Fibroblast of mammary gland (primary cell): ENCODE measurements at regions not wholly inside any gene's neighbourhood (a gene's known extent, or its start where the extent isn't known, plus 50 kb on each side); places are given as distances from the start of the nearest gene placed in this dataset.

Experiments used
- DNase-seq: peaks from one replicate; pipeline ENCODE4 v3.0.0-alpha.2; 2010; ENCODE audit warnings: low read depth
- H3K4me3 ChIP-seq: 2 replicates; pipeline ENCODE4 v1.5.1; 2011; ENCODE audit warnings: low read depth, mild to moderate bottlenecking, low read length, moderate library complexity; ENCODE audit not compliant: control insufficient read depth
- TF ChIP-seq, protein P1 (sequence below): conservative IDR thresholded peaks from 2 replicates; pipeline ENCODE4 v1.5.1; 2011; ENCODE audit warnings: low read depth, low read length, inconsistent platforms; ENCODE audit not compliant: control insufficient read depth, insufficient read depth

DNA sequence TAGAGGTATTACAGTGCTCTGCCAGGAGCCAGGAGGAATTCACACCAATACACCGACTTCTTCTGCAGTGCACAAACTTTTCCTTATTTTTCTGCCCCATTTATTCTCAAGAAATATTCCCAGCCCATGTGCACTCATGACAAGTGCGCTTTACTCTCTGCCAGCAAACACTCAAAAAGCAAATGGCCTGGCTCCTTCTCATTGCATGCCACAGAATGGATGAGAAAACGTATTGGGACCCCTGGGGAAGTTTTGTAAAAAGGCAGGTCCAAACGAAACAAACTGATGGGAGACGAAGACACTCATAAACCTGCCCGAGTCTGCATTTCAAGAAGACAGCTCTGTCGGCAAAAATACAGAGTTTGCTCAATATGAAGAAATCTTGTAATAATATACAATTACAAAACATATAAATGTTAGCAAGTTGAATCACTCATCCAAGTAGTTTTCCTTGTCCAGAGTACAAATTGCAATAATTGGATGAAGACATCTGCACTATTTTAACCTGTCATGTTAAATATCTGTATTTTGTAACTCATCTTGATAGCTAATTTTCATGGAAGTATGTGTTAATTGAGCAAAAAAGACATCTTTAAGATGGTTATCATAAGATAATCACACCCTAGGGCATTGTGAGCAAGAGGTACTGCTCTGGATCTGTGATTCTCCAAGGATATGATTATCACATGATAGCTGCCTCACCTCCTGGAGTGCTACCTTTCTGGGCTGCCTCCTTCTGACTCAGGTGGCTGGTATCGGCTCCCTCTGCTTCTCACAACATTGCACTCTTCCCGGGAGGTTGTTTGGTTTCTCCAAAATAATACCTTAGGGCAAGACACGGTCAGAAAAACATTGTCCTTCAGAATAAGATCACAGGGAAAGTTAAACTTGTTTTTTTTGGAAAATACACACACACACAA is 260.8 kb upstream of the G2E3 start:
- TF ChIP-seq, protein P1, sequence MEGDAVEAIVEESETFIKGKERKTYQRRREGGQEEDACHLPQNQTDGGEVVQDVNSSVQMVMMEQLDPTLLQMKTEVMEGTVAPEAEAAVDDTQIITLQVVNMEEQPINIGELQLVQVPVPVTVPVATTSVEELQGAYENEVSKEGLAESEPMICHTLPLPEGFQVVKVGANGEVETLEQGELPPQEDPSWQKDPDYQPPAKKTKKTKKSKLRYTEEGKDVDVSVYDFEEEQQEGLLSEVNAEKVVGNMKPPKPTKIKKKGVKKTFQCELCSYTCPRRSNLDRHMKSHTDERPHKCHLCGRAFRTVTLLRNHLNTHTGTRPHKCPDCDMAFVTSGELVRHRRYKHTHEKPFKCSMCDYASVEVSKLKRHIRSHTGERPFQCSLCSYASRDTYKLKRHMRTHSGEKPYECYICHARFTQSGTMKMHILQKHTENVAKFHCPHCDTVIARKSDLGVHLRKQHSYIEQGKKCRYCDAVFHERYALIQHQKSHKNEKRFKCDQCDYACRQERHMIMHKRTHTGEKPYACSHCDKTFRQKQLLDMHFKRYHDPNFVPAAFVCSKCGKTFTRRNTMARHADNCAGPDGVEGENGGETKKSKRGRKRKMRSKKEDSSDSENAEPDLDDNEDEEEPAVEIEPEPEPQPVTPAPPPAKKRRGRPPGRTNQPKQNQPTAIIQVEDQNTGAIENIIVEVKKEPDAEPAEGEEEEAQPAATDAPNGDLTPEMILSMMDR, result no peak
- no peak overlapping the region for H3K4me3 ChIP-seq
- DNase-seq, result no peak

DNA sequence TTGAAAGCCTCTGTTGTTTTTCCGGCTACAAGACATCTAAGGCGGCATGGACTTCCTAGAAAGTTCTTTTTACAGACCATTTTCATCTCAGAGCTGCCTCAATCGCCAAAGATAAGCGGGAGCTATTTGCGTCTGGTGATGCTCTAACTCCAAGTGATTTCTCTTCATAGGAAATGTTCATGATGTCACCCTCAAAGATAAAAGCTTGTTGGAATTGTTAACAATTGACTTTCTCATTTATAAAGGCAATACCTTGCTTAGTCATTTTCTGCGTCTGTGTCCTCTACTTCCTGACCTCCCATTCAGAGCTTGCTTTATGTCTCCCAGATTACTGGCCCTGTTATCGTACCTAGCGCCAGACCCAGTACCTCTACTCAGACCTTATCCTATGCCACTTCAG is 259.0 kb upstream of the G2E3 start:
- DNase-seq, result no peak
- no peak overlapping the region for H3K4me3 ChIP-seq
- TF ChIP-seq, protein P1, result no peak

DNA sequence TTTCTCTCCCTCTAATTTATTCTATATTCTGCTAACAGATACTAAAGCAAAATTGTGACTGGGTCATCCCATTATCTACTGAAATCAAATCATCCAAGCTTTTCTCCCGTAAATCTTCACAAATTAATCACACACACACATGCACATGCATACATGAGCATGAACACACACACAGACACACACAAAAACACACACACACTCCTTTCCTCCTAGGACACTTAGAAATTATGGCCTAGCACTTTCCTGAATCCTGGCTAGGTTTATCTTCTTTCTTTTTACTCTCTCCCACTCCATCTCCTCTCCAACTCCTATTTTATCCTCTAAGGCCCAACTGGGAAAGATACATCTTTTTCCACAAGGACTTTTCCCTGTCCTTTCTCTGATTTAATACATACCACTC is 255.6 kb upstream of the G2E3 start:
- TF ChIP-seq, protein P1, result no peak
- DNase-seq, result no peak
- H3K4me3 ChIP-seq, result no peak overlapping the region

DNA sequence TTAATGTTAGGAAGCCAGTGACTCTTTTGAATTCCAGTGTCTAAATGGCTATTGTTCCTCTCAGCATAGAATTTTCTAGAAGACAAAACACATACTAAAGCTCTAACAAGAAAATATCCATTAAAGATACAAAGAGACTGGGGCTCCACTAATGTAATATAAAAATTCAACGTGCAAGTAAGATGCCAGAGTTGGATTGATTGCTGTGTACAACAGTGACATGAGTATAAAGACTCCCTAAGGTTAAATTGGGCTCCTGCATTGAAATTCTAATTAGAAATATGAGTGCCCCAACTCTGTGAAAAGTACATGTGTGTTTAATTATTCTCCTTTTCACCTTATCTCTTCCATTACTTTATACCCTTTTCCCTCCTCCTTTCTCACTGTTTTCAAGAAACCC is 253.6 kb upstream of the G2E3 start:
- TF ChIP-seq, protein P1, result no peak
- no peak for DNase-seq
- no peak overlapping the region for H3K4me3 ChIP-seq

- TF ChIP-seq, protein P1, result no peak
Measured at GRCh38 chr14:30309405-30309804, 249.6 kb upstream of the G2E3 start.

DNA sequence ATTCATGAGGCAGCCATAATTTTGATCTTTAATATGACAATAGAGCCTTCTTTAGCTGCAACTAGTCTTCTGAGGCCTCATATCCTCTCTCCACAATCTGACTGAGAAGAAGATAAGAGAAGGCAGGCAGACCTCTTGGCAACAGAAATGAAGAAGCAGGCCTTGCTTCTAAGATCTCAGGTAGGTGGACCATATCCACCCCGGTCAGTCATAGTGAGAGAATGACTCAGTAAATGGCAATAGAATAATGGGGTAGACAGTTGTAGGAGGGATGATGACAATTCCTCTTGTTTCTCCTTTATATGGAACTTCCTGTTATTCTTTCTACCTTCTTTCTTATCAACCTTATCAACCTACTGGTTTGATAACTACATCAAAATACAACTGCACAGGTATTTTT is 246.7 kb upstream of the G2E3 start:
- no peak for DNase-seq
- TF ChIP-seq, protein P1, result no peak
- no peak overlapping the region for H3K4me3 ChIP-seq

More at GRCh38 chr14:30309405-30309804, 249.6 kb upstream of the G2E3 start:
- H3K4me3 ChIP-seq, result no peak overlapping the region
- DNase-seq, result no peak
